SJCRH30 (cell line): ENCODE measurements at regions not wholly inside any gene's neighbourhood (a gene's known extent, or its start where the extent isn't known, plus 50 kb on each side); places are given as distances from the start of the nearest gene placed in this dataset.

Experiments
- DNase-seq, 2 experiments: peaks; one replicate each; pipeline ENCODE4 v3.0.0-alpha.2; 2015 to 2020
- H3K27ac ChIP-seq: fragments of 250-450 bp; sonication (Bioruptor Pico); 2 replicates; pipeline ENCODE4 v1.5.1; 2020; ENCODE audit warnings: mild to moderate bottlenecking, moderate library complexity
- H3K27me3 ChIP-seq: fragments of 250-450 bp; sonication (Bioruptor Pico); 2 replicates; pipeline ENCODE4 v1.5.1; 2020; ENCODE audit warnings: mild to moderate bottlenecking, moderate library complexity
- H3K36me3 ChIP-seq: fragments of 250-450 bp; sonication (Bioruptor Pico); 2 replicates; pipeline ENCODE4 v1.5.1; 2020; ENCODE audit warnings: mild to moderate bottlenecking, moderate library complexity
- H3K4me1 ChIP-seq: fragments of 250-450 bp; sonication (Bioruptor Pico); 2 replicates; pipeline ENCODE4 v1.5.1; 2020; ENCODE audit warnings: mild to moderate bottlenecking, moderate library complexity
- H3K4me3 ChIP-seq: fragments of 250-450 bp; sonication (Bioruptor Pico); 2 replicates; pipeline ENCODE4 v1.5.1; 2020; ENCODE audit warnings: mild to moderate bottlenecking, moderate library complexity
- H3K9me3 ChIP-seq: fragments of 250-450 bp; sonication (Bioruptor Pico); replicated peaks from 2 replicates; pipeline ENCODE4 v1.5.1; 2020; ENCODE audit warnings: mild to moderate bottlenecking, moderate library complexity

- no peaks in the 10 kb centered on the region for H3K36me3 ChIP-seq
- no peaks in the 10 kb centered on the region; the same call in 1 of the 2 replicates for H3K4me1 ChIP-seq
- no peak for DNase-seq
- no peak overlapping the region for H3K4me3 ChIP-seq
- no peaks in the 10 kb centered on the region for H3K27me3 ChIP-seq
- H3K27ac ChIP-seq: no peak overlapping the region
- no peaks in the 10 kb centered on the region for H3K9me3 ChIP-seq
These were observed 60.6 kb upstream of the ANK3 start for GRCh38 chr10:60450291-60450690.

GRCh38 chr10:60448246-60448645, 58.6 kb upstream of the ANK3 start:
- Histone ChIP-seq H3K4me3 (no peak overlapping the region), H3K27me3 (no peaks in the 10 kb centered on the region), H3K27ac (no peak overlapping the region), H3K9me3 (no peaks in the 10 kb centered on the region), H3K4me1 (no peaks in the 10 kb centered on the region; the same call in 1 of the 2 replicates), H3K36me3 (no peaks in the 10 kb centered on the region)
- no peak for DNase-seq

DNA sequence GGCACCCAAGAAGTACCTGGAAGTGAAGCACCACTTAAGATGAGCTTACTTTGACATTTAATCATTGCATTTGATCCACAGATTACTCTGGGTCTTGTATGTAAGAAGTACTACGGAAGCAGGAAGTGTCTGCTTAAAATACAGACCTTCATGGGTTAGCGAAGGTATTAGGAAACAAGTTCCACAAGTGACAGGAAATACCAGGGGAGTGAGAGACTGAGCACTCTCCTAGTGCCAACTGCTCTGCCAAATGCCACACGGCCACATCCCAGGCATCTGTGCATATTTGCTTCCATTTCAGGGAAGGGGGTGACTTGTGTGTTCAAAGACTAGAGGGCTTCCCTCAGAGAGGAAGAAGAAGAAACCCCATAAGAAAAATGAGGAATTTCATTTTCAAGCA, 57.2 kb upstream of the ANK3 start:
- no peaks in the 10 kb centered on the region; the same call in 1 of the 2 replicates for H3K4me1 ChIP-seq
- H3K9me3 ChIP-seq: no peaks in the 10 kb centered on the region
- no peak overlapping the region for H3K4me3 ChIP-seq
- H3K36me3 ChIP-seq: no peaks in the 10 kb centered on the region
- H3K27ac ChIP-seq: no peak overlapping the region
- DNase-seq: no peak
- no peaks in the 10 kb centered on the region for H3K27me3 ChIP-seq

DNA sequence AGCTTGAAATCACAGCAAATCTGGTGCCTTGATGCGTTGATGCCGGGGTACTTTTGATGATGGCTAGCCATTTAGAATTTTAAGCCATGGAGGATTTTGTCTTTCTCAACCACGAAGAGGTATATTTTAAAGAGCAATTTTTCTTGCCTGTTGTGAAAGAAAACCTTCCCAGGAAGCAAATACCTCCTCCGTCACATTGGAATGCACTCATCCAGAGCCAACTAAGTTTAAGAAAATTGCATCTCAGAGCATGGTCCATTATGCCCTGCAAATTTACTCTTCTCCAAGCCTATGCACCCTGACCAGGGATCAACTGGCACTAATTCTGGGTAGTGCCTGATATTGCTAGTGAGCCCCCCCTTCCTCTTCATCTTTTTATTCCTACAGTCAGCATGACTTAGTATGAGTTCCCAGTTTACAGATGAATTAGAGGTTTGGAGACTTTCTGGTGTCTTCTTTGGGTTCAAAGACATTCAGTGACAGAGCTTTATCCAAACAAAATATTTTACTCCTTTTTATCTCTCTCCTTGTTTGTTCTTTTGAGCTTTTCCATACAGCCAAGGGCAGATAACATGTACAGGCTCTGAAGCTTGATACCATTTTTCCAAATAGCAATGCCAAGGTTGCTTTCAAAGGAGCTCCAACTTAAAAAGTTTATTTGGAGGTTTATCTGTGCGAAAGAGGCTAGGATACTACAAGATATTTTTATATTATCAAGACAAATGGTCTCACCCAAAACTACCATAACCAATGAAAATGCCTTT, 56.6 kb upstream of the ANK3 start:
- Histone ChIP-seq H3K27me3 (no peaks in the 10 kb centered on the region), H3K27ac (no peak overlapping the region), H3K36me3 (no peaks in the 10 kb centered on the region), H3K9me3 (no peaks in the 10 kb centered on the region), H3K4me1 (no peaks in the 10 kb centered on the region; the same call in 1 of the 2 replicates), H3K4me3 (no peak overlapping the region)
- no peak for DNase-seq

DNA sequence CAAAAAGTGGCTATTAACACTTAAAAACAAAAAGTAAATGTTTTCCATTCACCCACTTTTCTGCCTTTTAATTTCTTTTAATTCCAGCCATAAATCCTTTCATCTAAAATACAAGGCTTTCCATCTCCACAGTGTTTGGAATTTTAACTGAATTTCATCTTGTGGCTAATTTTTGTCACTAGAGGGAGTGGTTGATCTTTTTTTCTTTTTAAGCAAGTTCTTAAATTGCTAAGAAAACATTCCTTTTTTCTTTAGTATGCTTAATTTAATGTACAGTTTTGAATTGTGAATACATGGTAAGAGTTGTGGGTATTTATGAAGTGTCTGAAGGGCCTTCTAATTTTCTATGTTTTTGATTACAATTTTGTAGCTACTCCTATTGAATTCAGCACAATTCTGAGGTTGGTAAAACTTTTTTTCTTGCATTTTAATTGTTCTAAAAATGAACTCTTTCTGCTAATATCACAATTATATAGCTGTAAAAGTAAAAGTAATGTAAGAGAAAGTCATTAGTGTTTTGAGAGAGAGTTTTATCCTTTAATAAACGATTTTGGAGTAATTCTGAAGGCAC, 54.9 kb upstream of the ANK3 start:
- Histone ChIP-seq H3K27me3 (no peaks in the 10 kb centered on the region), H3K4me1 (no peaks in the 10 kb centered on the region; the same call in 1 of the 2 replicates), H3K36me3 (no peaks in the 10 kb centered on the region), H3K9me3 (no peaks in the 10 kb centered on the region), H3K4me3 (no peak overlapping the region), H3K27ac (no peak overlapping the region)
- peak in 1 of 2 experiments; percentile 41 for DNase-seq

DNA sequence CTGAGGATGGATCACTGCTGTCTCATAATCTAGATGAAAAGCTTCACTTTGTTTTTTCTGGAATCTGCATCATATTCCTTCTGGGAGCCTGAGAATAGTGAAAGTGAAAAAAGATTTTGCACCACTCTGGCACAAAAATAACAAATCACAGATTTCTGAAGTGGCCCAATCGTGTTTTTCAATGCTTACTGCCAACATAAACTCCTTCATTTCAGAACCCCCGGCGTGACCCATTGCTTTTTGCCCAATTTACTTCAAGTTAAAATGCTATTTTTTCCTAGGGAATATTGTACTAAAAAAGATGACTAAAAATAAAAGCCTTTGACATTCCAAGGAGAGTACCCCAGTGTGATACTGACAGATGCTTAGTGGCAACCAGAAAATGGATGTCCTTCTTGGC, 53.7 kb upstream of the ANK3 start:
- DNase-seq: no peak
- Histone ChIP-seq H3K27ac (no peak overlapping the region), H3K4me3 (no peak overlapping the region), H3K9me3 (no peaks in the 10 kb centered on the region), H3K4me1 (no peaks in the 10 kb centered on the region; the same call in 1 of the 2 replicates), H3K27me3 (no peaks in the 10 kb centered on the region), H3K36me3 (no peaks in the 10 kb centered on the region)

- no peak for DNase-seq
- no peaks in the 10 kb centered on the region; the same call in 1 of the 2 replicates for H3K4me1 ChIP-seq
- H3K4me3 ChIP-seq: no peak overlapping the region
- no peaks in the 10 kb centered on the region for H3K9me3 ChIP-seq
- no peaks in the 10 kb centered on the region for H3K36me3 ChIP-seq
- no peak overlapping the region for H3K27ac ChIP-seq
- no peaks in the 10 kb centered on the region for H3K27me3 ChIP-seq
These were observed 51.8 kb upstream of the ANK3 start for GRCh38 chr10:60441515-60441914.

GRCh38 chr10:60439641-60440040, 50.0 kb upstream of the ANK3 start:
- Histone ChIP-seq H3K4me3 (no peak overlapping the region), H3K9me3 (no peaks in the 10 kb centered on the region), H3K4me1 (no peaks in the 10 kb centered on the region), H3K27me3 (no peaks in the 10 kb centered on the region), H3K27ac (no peak overlapping the region), H3K36me3 (no peaks in the 10 kb centered on the region)
- DNase-seq: no peak
